ENCODE measurements at regions not wholly inside any gene's neighbourhood (a gene's known extent, or its start where the extent isn't known, plus 50 kb on each side); places are given as distances from the start of the nearest gene placed in this dataset.

- DNase-seq (ENCODE audit: low read depth): no peak
- TF ChIP-seq, protein P1, sequence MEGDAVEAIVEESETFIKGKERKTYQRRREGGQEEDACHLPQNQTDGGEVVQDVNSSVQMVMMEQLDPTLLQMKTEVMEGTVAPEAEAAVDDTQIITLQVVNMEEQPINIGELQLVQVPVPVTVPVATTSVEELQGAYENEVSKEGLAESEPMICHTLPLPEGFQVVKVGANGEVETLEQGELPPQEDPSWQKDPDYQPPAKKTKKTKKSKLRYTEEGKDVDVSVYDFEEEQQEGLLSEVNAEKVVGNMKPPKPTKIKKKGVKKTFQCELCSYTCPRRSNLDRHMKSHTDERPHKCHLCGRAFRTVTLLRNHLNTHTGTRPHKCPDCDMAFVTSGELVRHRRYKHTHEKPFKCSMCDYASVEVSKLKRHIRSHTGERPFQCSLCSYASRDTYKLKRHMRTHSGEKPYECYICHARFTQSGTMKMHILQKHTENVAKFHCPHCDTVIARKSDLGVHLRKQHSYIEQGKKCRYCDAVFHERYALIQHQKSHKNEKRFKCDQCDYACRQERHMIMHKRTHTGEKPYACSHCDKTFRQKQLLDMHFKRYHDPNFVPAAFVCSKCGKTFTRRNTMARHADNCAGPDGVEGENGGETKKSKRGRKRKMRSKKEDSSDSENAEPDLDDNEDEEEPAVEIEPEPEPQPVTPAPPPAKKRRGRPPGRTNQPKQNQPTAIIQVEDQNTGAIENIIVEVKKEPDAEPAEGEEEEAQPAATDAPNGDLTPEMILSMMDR (conservative IDR thresholded peaks at IDR 0.05; ENCODE audit: control insufficient read depth, insufficient read depth, low read depth, low read length): no peak
- H3K4me3 ChIP-seq (ENCODE audit: control insufficient read depth, low read depth, low read length): no peak overlapping the region
Observed at GRCh38 chr18:42436222-42436765, 481.3 kb downstream of the PIK3C3 start.

- no peak overlapping the region for H3K4me3 ChIP-seq (ENCODE audit: control insufficient read depth, low read depth, low read length)
- TF ChIP-seq, protein P1 (conservative IDR thresholded peaks at IDR 0.05; ENCODE audit: control insufficient read depth, insufficient read depth, low read depth, low read length): no peak
- no peak for DNase-seq (ENCODE audit: low read depth)
Observed at GRCh38 chr18:42437001-42437400, 482.0 kb downstream of the PIK3C3 start.

- peak; percentile 41 for DNase-seq (ENCODE audit: low read depth)
- TF ChIP-seq, protein P1 (conservative IDR thresholded peaks at IDR 0.05; ENCODE audit: control insufficient read depth, insufficient read depth, low read depth, low read length): no peak
- no peak overlapping the region for H3K4me3 ChIP-seq (ENCODE audit: control insufficient read depth, low read depth, low read length)
Observed at GRCh38 chr18:42437646-42438045, 482.6 kb downstream of the PIK3C3 start.

GRCh38 chr18:42442656-42443055 is 487.6 kb downstream of the PIK3C3 start:
- no peak overlapping the region for H3K4me3 ChIP-seq (ENCODE audit: control insufficient read depth, low read depth, low read length)
- peak; percentile 2 for DNase-seq (ENCODE audit: low read depth)
- TF ChIP-seq, protein P1 (conservative IDR thresholded peaks at IDR 0.05; ENCODE audit: control insufficient read depth, insufficient read depth, low read depth, low read length): no peak

- DNase-seq (ENCODE audit: low read depth): no peak
- H3K4me3 ChIP-seq (ENCODE audit: control insufficient read depth, low read depth, low read length): no peak overlapping the region
- TF ChIP-seq, protein P1 (conservative IDR thresholded peaks at IDR 0.05; ENCODE audit: control insufficient read depth, insufficient read depth, low read depth, low read length): no peak
Observed at GRCh38 chr18:42444349-42444748, 489.3 kb downstream of the PIK3C3 start.

DNA sequence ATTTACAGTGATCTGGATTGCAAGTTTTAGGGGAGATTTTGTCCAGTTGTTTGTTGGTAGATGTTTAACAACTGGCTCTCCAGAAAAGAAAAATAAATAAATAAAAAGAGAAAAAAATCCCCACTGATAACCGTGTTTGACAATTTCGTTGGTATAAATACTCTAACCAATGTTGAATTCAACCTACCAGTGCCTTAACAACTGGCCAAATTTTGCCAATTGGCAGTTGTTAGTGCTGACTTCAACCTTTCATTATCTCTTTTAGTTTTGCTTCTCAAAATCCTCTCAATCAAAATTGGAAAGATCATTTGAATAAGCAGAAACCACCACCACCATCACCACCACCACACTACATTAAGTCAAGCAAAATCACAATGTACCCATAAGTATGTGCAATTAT is 490.3 kb downstream of the PIK3C3 start:
- TF ChIP-seq, protein P1 (conservative IDR thresholded peaks at IDR 0.05; ENCODE audit: control insufficient read depth, insufficient read depth, low read depth, low read length): no peak
- no peak for DNase-seq (ENCODE audit: low read depth)
- H3K4me3 ChIP-seq (ENCODE audit: control insufficient read depth, low read depth, low read length): no peak overlapping the region

- no peak overlapping the region for H3K4me3 ChIP-seq (ENCODE audit: control insufficient read depth, low read depth, low read length)
- peak; percentile 81 for DNase-seq (ENCODE audit: low read depth)
- TF ChIP-seq, protein P1 (conservative IDR thresholded peaks at IDR 0.05; ENCODE audit: control insufficient read depth, insufficient read depth, low read depth, low read length): no peak
Observed at GRCh38 chr18:42446195-42446594, 491.2 kb downstream of the PIK3C3 start.

All from fibroblast of mammary gland (primary cell).